ENCODE measurements at regions not wholly inside any gene's neighbourhood (a gene's known extent, or its start where the extent isn't known, plus 50 kb on each side); places are given as distances from the start of the nearest gene placed in this dataset.

DNA sequence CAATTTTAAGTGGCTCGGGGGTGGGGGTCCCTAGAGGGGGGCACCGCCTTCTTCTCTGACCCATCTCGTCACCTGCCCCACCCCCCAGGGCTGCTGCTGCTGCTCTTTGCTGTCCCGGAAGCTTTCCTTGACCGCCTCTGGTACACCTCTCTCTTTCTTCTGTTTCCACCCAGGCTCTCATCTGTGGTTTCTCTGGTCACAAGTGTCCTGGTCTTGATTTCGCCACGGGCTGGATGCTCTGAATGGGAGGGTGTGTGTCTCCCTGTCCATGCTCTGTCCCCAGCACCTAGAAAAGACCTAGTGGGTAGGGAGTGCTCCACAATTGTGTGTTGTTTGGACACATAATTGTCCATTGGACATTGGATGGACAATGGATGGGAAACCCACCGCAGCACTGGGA is 134.7 kb upstream of the CIBAR2 start:
- in situ Hi-C loops (cut with HindIII; ENCODE audit: low sequenced_read_pairs): no loop called here
- TF ChIP-seq, protein P1, sequence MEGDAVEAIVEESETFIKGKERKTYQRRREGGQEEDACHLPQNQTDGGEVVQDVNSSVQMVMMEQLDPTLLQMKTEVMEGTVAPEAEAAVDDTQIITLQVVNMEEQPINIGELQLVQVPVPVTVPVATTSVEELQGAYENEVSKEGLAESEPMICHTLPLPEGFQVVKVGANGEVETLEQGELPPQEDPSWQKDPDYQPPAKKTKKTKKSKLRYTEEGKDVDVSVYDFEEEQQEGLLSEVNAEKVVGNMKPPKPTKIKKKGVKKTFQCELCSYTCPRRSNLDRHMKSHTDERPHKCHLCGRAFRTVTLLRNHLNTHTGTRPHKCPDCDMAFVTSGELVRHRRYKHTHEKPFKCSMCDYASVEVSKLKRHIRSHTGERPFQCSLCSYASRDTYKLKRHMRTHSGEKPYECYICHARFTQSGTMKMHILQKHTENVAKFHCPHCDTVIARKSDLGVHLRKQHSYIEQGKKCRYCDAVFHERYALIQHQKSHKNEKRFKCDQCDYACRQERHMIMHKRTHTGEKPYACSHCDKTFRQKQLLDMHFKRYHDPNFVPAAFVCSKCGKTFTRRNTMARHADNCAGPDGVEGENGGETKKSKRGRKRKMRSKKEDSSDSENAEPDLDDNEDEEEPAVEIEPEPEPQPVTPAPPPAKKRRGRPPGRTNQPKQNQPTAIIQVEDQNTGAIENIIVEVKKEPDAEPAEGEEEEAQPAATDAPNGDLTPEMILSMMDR (IDR thresholded peaks at IDR 0.05; ENCODE audit: low read depth, low read length, missing control alignments): no peak
- H3K4me3 ChIP-seq (ENCODE audit: low read depth, low read length): no peak overlapping the region
- DNase-seq (ENCODE audit: low read depth): no peak

DNA sequence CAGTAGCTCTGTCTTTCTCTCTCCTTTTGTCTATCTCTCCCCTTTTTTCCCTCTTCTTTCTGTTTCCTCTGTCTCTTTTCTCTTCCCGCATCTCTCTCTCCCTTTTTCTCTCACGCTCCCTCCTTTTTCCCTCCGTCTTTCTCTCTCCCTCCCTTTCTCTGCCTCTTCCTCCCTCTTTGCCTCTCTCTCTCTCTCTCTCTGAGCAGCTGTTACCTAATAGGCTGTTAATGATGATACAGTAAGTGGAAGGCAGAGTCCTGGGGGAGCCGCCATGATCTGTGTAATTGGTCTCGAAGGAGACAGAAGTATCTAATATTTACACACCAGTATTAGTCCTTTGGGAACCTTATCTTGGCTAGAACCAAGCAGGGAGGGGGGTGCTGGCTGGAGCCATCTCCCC is 136.1 kb upstream of the CIBAR2 start:
- no peak overlapping the region for H3K4me3 ChIP-seq (ENCODE audit: low read depth, low read length)
- in situ Hi-C loops (cut with HindIII; ENCODE audit: low sequenced_read_pairs): no loop called here
- TF ChIP-seq, protein P1 (IDR thresholded peaks at IDR 0.05; ENCODE audit: low read depth, low read length, missing control alignments): no peak
- DNase-seq (ENCODE audit: low read depth): no peak

DNA sequence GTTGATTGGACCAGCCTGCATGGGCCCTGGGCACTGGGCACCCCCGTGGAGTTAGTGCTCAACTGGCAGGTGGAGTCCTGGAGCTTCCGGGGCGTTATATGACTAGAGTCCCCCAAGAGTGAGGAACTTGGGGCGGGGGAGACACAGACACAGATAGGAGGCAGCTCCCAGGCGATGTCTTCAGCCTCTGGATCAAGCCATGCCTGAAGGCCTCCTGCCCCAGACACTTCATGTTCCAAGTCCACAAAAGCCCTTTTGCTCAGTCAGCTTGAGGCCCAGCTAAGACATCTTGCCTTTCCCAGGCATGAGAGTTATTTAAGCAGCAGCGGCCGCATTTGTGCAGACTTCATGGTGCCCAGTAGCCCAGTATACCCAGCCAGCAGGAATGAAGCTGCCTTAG is 136.6 kb upstream of the CIBAR2 start:
- in situ Hi-C loops (cut with HindIII; ENCODE audit: low sequenced_read_pairs): no loop called here
- no peak for DNase-seq (ENCODE audit: low read depth)
- TF ChIP-seq, protein P1 (IDR thresholded peaks at IDR 0.05; ENCODE audit: low read depth, low read length, missing control alignments): no peak
- no peak overlapping the region for H3K4me3 ChIP-seq (ENCODE audit: low read depth, low read length)

DNA sequence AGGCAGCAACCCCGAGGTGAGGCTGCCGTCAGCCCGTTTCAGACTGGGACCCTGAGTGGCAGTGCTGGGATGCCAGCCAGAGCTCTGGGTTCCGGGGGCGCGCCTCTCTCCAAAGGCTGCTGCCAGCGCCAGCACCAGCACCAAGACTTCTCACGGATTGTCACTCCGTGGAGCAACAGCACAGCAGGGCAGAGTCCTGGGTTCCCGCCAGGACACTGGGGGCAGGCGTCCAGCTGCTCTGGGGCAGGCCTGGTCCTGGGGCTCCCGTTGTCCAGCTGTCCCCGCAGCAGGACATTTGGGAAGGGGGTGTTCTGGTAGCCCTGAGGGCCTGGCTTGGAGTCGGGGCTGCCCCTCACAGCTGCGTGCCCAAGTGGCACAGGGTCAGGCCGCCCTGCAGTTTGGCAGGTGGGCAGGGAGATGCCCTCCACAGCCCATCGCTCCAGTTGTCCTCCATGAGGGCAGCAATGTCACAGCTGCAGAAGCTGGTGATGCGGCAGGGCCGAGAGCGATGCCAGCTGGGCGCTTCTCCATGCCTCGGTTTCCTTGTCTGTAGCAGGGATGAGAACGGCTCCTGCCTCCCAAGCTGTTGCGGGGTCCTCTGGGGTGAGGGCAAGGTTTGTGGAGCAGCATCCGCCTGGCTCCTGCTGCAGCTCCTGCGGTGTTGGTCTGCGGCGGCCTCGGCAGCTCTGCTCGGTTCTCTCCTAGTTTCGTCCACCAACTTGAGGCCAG is 137.3 kb upstream of the CIBAR2 start:
- DNase-seq (ENCODE audit: low read depth): no peak
- in situ Hi-C loops (cut with HindIII; ENCODE audit: low sequenced_read_pairs): no loop called here
- H3K4me3 ChIP-seq (ENCODE audit: low read depth, low read length): no peak overlapping the region
- TF ChIP-seq, protein P1 (IDR thresholded peaks at IDR 0.05; ENCODE audit: low read depth, low read length, missing control alignments): no peak

DNA sequence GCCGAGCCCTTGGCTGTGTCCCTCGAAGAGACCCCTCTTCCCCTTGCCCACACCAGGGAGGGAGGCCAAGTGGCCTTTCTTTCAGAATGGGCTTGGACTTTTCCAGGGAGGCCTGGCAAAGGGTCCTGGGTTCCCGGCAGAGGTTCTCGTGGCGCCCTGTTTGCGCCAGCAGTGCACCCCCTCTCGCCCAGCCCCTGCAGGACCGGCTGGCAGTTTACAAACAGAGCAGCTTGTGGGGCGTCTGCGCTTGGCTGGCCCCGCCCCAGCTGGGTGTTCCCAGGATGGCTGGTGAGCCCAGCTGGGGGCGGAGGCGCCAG is 137.8 kb upstream of the CIBAR2 start:
- TF ChIP-seq, protein P1 (IDR thresholded peaks at IDR 0.05; ENCODE audit: low read depth, low read length, missing control alignments): no peak
- in situ Hi-C loops (cut with HindIII; ENCODE audit: low sequenced_read_pairs): no loop called here
- no peak for DNase-seq (ENCODE audit: low read depth)

DNA sequence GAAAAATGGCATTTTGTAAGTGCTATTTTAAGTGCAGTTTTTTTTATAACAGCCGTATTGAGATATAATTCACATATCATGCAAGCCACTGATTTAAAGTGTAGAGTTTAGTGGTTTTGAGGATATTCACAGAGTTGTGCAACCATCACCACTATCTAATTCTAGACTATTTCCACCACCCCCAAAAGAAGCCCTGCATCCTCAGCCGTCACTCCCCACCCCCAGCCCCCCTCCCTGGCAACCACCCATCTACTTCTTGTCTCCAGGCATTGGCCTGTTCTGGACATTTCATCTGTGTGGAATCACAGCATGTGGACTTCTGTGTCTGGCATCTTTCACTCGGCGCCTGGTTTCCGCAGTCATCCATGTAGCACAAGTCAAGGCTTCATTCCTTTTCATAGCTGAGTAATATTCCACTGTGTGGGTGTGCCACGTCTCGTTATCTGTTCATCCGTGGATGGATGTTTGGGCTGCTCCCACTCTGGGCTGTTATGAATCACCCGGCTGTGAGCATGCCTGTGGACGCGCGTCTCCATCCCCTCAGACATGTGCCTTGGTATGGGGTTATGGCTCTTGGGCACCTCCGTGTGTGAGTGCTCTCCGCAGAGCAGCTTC is 138.4 kb upstream of the CIBAR2 start:
- TF ChIP-seq, protein P1 (IDR thresholded peaks at IDR 0.05; ENCODE audit: low read depth, low read length, missing control alignments): no peak
- no peak for DNase-seq (ENCODE audit: low read depth)
- in situ Hi-C loops (cut with HindIII; ENCODE audit: low sequenced_read_pairs): no loop called here
- H3K4me3 ChIP-seq (ENCODE audit: low read depth, low read length): no peak overlapping the region

More for the DNA sequence above, 137.8 kb upstream of the CIBAR2 start:
- H3K4me3 ChIP-seq (ENCODE audit: low read depth, low read length): no peak overlapping the region
